Astrocyte (in vitro differentiated cells and primary cell): ENCODE measurements at regions not wholly inside any gene's neighbourhood (a gene's known extent, or its start where the extent isn't known, plus 50 kb on each side); places are given as distances from the start of the nearest gene placed in this dataset.
A peak's percentile ranks its signal among the peaks of the same experiment; 100 is the strongest.

Source experiments
- DNase-seq: peaks from one replicate; pipeline ENCODE4 v3.0.0-alpha.2; 2010; ENCODE audit warnings: low read depth
- FAIRE-seq: peaks from 2 replicates; lab custom pipeline; 2011; peaks lifted over from hg19 to GRCh38; lab: Jason Lieb, UNC
- H2AFZ ChIP-seq: 2 replicates; pipeline ENCODE4 v1.6.0; 2012; ENCODE audit warnings: low read depth, low read length, inconsistent platforms
- H3K27ac ChIP-seq: 2 replicates; pipeline ENCODE4 v1.5.1; 2011; ENCODE audit warnings: low read depth, low read length, inconsistent platforms
- H3K27me3 ChIP-seq: 2 replicates; pipeline ENCODE4 v1.6.0; 2011; ENCODE audit warnings: low read length, inconsistent platforms; ENCODE audit not compliant: insufficient read depth
- H3K36me3 ChIP-seq: 2 replicates; pipeline ENCODE4 v1.5.1; 2011; ENCODE audit warnings: low read length, inconsistent platforms; ENCODE audit not compliant: insufficient read depth
- H3K4me1 ChIP-seq: 2 replicates; pipeline ENCODE4 v1.5.1; 2011; ENCODE audit warnings: low read length, inconsistent platforms; ENCODE audit not compliant: insufficient read depth
- H3K4me2 ChIP-seq: 2 replicates; pipeline ENCODE4 v1.6.0; 2012; ENCODE audit warnings: low read length, inconsistent platforms
- H3K4me3 ChIP-seq: 2 replicates; pipeline ENCODE4 v1.5.1; 2011; ENCODE audit warnings: low read depth, mild to moderate bottlenecking, low read length, inconsistent platforms; ENCODE audit not compliant: insufficient read depth
- H3K79me2 ChIP-seq: 2 replicates; pipeline ENCODE4 v1.6.0; 2012; ENCODE audit warnings: mild to moderate bottlenecking, low read length, inconsistent platforms; ENCODE audit not compliant: insufficient read depth
- H3K9ac ChIP-seq: 2 replicates; pipeline ENCODE4 v1.6.0; 2012; ENCODE audit warnings: mild to moderate bottlenecking, low read length, inconsistent platforms
- H3K9me3 ChIP-seq: 2 replicates; pipeline ENCODE4 v1.5.1; 2012; ENCODE audit warnings: low read depth, mild to moderate bottlenecking, low read length, inconsistent platforms; ENCODE audit not compliant: insufficient read depth
- H4K20me1 ChIP-seq: 2 replicates; pipeline ENCODE4 v1.6.0; 2012; ENCODE audit warnings: low read length, inconsistent platforms; ENCODE audit not compliant: insufficient read depth
- H3K27ac Mint-ChIP-seq: one replicate; pipeline ENCODE4 v1.8.0; 2021; ENCODE audit warnings: mild to moderate bottlenecking, mixed read lengths; ENCODE audit not compliant: unreplicated experiment
- H3K27me3 Mint-ChIP-seq: one replicate; pipeline ENCODE4 v1.8.0; 2021; ENCODE audit warnings: low read depth, mixed read lengths; ENCODE audit not compliant: unreplicated experiment
- H3K36me3 Mint-ChIP-seq: one replicate; pipeline ENCODE4 v1.8.0; 2021; ENCODE audit warnings: low read depth, mixed read lengths; ENCODE audit not compliant: unreplicated experiment
- H3K4me1 Mint-ChIP-seq: one replicate; pipeline ENCODE4 v1.8.0; 2021; ENCODE audit warnings: low read depth, mixed read lengths; ENCODE audit not compliant: unreplicated experiment
- H3K4me3 Mint-ChIP-seq: one replicate; pipeline ENCODE4 v1.8.0; 2021; ENCODE audit warnings: mild to moderate bottlenecking, moderate library complexity, mixed read lengths; ENCODE audit not compliant: unreplicated experiment
- H3K9me3 Mint-ChIP-seq: one replicate; pipeline ENCODE4 v1.8.0; 2021; ENCODE audit warnings: mild to moderate bottlenecking, mixed read lengths; ENCODE audit not compliant: unreplicated experiment
- EZH2 ChIP-seq: IDR thresholded peaks from 2 replicates; pipeline ENCODE4 v1.6.1; 2012; ENCODE audit warnings: mild to moderate bottlenecking, low read length, inconsistent platforms; ENCODE audit not compliant: insufficient read depth
- TF ChIP-seq, protein P1 (sequence below): IDR thresholded peaks from 2 replicates; pipeline ENCODE4 v1.5.1; 2011; ENCODE audit warnings: low read depth, mild to moderate bottlenecking, inconsistent platforms, low read length, moderate library complexity; ENCODE audit not compliant: insufficient read depth

DNA sequence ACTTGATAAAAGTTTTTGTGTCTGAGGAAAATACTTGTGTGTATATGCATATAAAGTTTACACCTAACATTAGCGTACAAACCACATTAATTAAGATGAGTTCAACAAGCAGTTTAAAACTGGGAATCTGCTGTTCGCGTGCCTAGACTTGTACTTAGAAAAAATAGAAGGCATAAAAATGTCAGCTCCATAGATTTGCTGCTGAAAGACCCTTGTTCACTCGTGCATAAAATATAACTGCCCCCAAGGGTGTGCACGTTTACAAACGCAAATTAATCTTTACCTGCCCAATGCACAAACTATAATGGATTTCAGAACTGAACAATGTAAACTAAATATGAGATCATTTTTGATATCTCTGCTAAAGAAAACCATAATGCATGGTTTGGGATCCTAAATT lies 392.3 kb upstream of the ADGRL2 start:
- H3K79me2 ChIP-seq = no peaks in the 10 kb centered on the region
- no peak overlapping the region for H3K27ac ChIP-seq
- no peaks in the 10 kb centered on the region for H3K4me1 ChIP-seq
- DNase-seq (no peak), FAIRE-seq (no peak)
- no peak overlapping the region for H3K4me2 ChIP-seq
- no peak overlapping the region for H2AFZ ChIP-seq
- Mint-ChIP-seq H3K27ac (no peak overlapping the region), H3K9me3 (no peaks in the 10 kb centered on the region), H3K4me3 (no peak overlapping the region), H3K27me3 (peaks cover 2% of the 10 kb centered on the region), H3K36me3 (no peaks in the 10 kb centered on the region), H3K4me1 (no peaks in the 10 kb centered on the region)
- TF ChIP-seq EZH2 = no peak
- TF ChIP-seq, protein P1, sequence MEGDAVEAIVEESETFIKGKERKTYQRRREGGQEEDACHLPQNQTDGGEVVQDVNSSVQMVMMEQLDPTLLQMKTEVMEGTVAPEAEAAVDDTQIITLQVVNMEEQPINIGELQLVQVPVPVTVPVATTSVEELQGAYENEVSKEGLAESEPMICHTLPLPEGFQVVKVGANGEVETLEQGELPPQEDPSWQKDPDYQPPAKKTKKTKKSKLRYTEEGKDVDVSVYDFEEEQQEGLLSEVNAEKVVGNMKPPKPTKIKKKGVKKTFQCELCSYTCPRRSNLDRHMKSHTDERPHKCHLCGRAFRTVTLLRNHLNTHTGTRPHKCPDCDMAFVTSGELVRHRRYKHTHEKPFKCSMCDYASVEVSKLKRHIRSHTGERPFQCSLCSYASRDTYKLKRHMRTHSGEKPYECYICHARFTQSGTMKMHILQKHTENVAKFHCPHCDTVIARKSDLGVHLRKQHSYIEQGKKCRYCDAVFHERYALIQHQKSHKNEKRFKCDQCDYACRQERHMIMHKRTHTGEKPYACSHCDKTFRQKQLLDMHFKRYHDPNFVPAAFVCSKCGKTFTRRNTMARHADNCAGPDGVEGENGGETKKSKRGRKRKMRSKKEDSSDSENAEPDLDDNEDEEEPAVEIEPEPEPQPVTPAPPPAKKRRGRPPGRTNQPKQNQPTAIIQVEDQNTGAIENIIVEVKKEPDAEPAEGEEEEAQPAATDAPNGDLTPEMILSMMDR = no peak
- no peaks in the 10 kb centered on the region for H3K9me3 ChIP-seq
- H3K9ac ChIP-seq = no peak overlapping the region
- H3K4me3 ChIP-seq = no peak overlapping the region
- H3K27me3 ChIP-seq = no peaks in the 10 kb centered on the region
- H4K20me1 ChIP-seq = no peaks in the 10 kb centered on the region
- H3K36me3 ChIP-seq = no peaks in the 10 kb centered on the region

DNA sequence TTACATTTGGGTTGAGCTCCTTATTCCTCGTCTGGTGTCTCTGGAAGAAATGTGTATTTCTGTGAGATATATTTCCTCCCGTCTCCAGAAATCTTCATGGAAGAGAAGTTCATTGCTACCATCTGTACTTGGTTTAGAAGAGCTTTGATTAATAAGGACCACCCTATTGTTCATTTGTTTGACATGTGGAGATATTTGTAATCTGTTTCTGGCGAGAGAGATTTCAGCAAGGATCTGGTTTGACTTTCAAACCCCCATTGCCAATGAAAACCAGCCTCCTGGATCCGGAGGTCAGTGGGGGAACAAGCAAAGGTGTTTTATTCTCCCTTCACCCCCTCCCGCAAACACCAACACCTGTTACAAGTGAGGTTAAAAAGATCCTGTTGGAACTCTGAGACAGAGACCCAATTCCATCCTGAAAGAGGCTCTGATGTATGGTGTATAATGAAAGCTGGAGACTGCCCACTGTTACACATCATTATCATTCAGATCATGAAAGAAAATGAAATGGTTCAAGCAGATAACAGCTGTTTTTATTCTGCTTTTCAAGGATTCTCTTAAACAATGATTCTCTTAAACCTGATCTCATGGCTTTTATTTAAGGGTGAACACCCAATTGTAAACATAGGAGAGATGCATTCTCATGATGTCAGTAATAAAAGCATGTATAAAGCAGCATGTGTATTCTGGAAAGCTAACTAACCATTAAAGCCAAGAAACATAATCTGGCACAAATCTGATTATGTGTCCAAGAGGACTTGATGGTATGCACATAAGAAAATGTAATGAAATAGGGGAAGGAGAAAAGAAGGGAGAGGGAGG lies 393.5 kb upstream of the ADGRL2 start:
- Histone ChIP-seq H3K79me2 (no peaks in the 10 kb centered on the region), H3K4me3 (no peak overlapping the region), H3K27me3 (no peaks in the 10 kb centered on the region), H3K4me1 (no peaks in the 10 kb centered on the region), H3K4me2 (no peak overlapping the region), H3K27ac (no peak overlapping the region), H4K20me1 (no peaks in the 10 kb centered on the region), H2AFZ (no peak overlapping the region), H3K36me3 (no peaks in the 10 kb centered on the region), H3K9ac (no peak overlapping the region), H3K9me3 (no peaks in the 10 kb centered on the region)
- Mint-ChIP-seq H3K27me3 (peaks cover 2% of the 10 kb centered on the region), H3K27ac (no peak overlapping the region), H3K9me3 (no peaks in the 10 kb centered on the region), H3K36me3 (no peaks in the 10 kb centered on the region), H3K4me3 (no peak overlapping the region), H3K4me1 (no peaks in the 10 kb centered on the region)
- no peak for DNase-seq
- no peak for TF ChIP-seq EZH2
- TF ChIP-seq, protein P1 = no peak
- FAIRE-seq = no peak

DNA sequence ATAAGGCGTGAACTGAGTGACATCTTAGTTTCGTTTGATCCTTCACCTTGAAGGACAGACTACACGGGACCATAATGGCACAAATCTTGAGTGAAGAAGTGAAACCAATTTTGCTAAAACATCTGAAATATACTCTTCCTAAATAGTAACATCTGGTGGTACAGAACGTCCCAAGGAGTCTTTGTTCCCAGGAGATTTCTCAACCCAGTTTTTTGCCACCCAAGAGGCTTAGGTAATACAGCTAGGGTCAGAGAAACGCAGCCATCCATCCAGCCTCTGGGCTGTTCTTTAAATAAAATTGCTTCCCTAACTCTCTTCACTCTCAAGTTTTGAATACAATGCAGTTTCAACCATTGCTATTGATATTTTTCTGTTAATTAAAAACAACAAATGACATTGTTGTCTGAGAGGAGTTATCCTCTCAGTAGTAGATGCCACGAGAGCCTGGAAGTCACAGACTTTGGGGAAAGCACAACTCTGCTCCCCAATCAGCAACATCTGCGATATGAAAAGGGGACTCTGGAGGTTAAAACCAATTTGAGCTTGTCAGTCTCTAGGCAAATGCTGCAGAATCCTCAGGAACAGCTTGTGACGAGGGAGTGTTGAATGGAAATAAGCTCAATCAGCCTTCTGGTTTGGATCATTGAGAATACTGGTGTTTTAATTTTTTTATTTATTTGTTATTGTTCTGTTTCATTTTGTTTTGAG lies 394.3 kb upstream of the ADGRL2 start:
- H3K4me1 ChIP-seq = no peaks in the 10 kb centered on the region
- H3K4me2 ChIP-seq = no peak overlapping the region
- TF ChIP-seq, protein P1 = no peak
- no peak for TF ChIP-seq EZH2
- no peak overlapping the region for H3K27ac Mint-ChIP-seq
- H4K20me1 ChIP-seq = no peaks in the 10 kb centered on the region
- H3K9ac ChIP-seq = no peak overlapping the region
- no peak overlapping the region for H3K27ac ChIP-seq
- H3K4me3 Mint-ChIP-seq = no peak overlapping the region
- H3K79me2 ChIP-seq = no peaks in the 10 kb centered on the region
- peaks cover 2% of the 10 kb centered on the region for H3K27me3 Mint-ChIP-seq
- H3K9me3 ChIP-seq = no peaks in the 10 kb centered on the region
- no peaks in the 10 kb centered on the region for H3K9me3 Mint-ChIP-seq
- no peak overlapping the region for H3K4me3 ChIP-seq
- no peaks in the 10 kb centered on the region for H3K27me3 ChIP-seq
- no peaks in the 10 kb centered on the region for H3K4me1 Mint-ChIP-seq
- DNase-seq (no peak), FAIRE-seq (no peak)
- H3K36me3 ChIP-seq = no peaks in the 10 kb centered on the region
- no peaks in the 10 kb centered on the region for H3K36me3 Mint-ChIP-seq
- peak overlapping the region; percentile 9 for H2AFZ ChIP-seq
